H1 (cell line): ENCODE measurements at regions not wholly inside any gene's neighbourhood (a gene's known extent, or its start where the extent isn't known, plus 50 kb on each side); places are given as distances from the start of the nearest gene placed in this dataset.
"Not testable (repeated sequence)": the region's sequence is repeated elsewhere in the genome, so short reads cannot be mapped to it uniquely, and the experiment has no call there.

Source experiments
- CTCF ChIA-PET: fragments of 300-600 bp; sonication (Branson Sonifier 250); formaldehyde crosslinking; loops from one replicate; lab custom pipeline; 2021; ENCODE audit not compliant: partially characterized antibody; lab: Charles Lee
- POLR2A ChIA-PET: fragments of 300-600 bp; sonication (Branson Sonifier 250); formaldehyde crosslinking; loops from one replicate; lab custom pipeline; 2021; ENCODE audit warnings: inconsistent platforms; ENCODE audit not compliant: partially characterized antibody; lab: Charles Lee
- DNase-seq, 2 experiments: peaks; one replicate each; pipeline versions ENCODE4 v3.0.0 to v3.0.0-alpha.2; 2010 to 2022; ENCODE audit warnings: low spot score in 2 of 2, low read depth in 1 of 2, mixed read lengths in 1 of 2
- FAIRE-seq: peaks from 2 replicates; lab custom pipeline; 2011; peaks lifted over from hg19 to GRCh38; lab: Jason Lieb, UNC
- H2AFZ ChIP-seq: 2 replicates; pipeline ENCODE4 v1.8.1; 2012; ENCODE audit warnings: low read length, inconsistent platforms
- H2AK5ac ChIP-seq: 2 replicates; pipeline ENCODE4 v1.6.1; 2013; ENCODE audit warnings: low read depth, low read length
- H2BK120ac ChIP-seq: replicated peaks from 2 replicates; pipeline ENCODE3; 2013; ENCODE audit warnings: low read depth, low read length, inconsistent platforms
- H2BK12ac ChIP-seq: 2 replicates; pipeline ENCODE4 v1.6.1; 2013; ENCODE audit warnings: low read depth, low read length
- H2BK15ac ChIP-seq: 2 replicates; pipeline ENCODE4 v1.6.1; 2013; ENCODE audit warnings: low read length
- H2BK20ac ChIP-seq: 2 replicates; pipeline ENCODE4 v1.6.1; 2013; ENCODE audit warnings: low read length
- H2BK5ac ChIP-seq: 2 replicates; pipeline ENCODE4 v1.6.1; 2013; ENCODE audit warnings: low read depth, low read length
- H3K14ac ChIP-seq: 2 replicates; pipeline ENCODE4 v1.6.1; 2013; ENCODE audit warnings: inconsistent platforms; ENCODE audit not compliant: insufficient read length
- H3K18ac ChIP-seq: 2 replicates; pipeline ENCODE4 v1.6.1; 2013; ENCODE audit warnings: low read length; ENCODE audit errors: extremely low read depth
- H3K23ac ChIP-seq: 2 replicates; pipeline ENCODE4 v1.6.1; 2013; ENCODE audit warnings: inconsistent platforms; ENCODE audit not compliant: insufficient read length
- H3K23me2 ChIP-seq: 2 replicates; pipeline ENCODE4 v1.6.1; 2013; ENCODE audit warnings: low read depth, low read length
- H3K27ac ChIP-seq: 2 replicates; pipeline ENCODE4 v1.6.1; 2011; ENCODE audit warnings: low read depth, low read length, inconsistent platforms
- H3K27me3 ChIP-seq, 4 experiments: replicated peaks in 1 of 4; 1 replicate in 1 of 4; 2 replicates in 3 of 4; pipeline versions ENCODE4 v1.6.1 to v1.8.1; 2011 to 2013; ENCODE audit warnings: low read length in 3 of 4, mild to moderate bottlenecking in 3 of 4, inconsistent platforms in 2 of 4, mixed read lengths in 2 of 4, moderate library complexity in 1 of 4; ENCODE audit not compliant: control insufficient read depth in 3 of 4, insufficient read depth in 3 of 4; ENCODE audit errors: extremely low read depth in 1 of 4
- H3K36me3 ChIP-seq, 4 experiments: 2 replicates each; pipeline versions ENCODE4 v1.6.1 to v1.8.1; 2011 to 2013; ENCODE audit warnings: mild to moderate bottlenecking in 4 of 4, low read length in 3 of 4, moderate library complexity in 2 of 4, control low read depth in 1 of 4, inconsistent platforms in 1 of 4; ENCODE audit not compliant: insufficient read depth in 4 of 4, control insufficient read depth in 2 of 4
- H3K4ac ChIP-seq: replicated peaks from 2 replicates; pipeline ENCODE3; 2013; ENCODE audit warnings: low read length, low read depth, mixed read lengths, inconsistent platforms; ENCODE audit not compliant: insufficient read length
- H3K4me1 ChIP-seq, 4 experiments: replicated peaks in 1 of 4; 1 replicate in 1 of 4; 2 replicates in 3 of 4; pipeline versions ENCODE4 v1.6.1 to v1.8.1; 2011 to 2013; ENCODE audit warnings: low read length in 3 of 4, inconsistent platforms in 2 of 4, mixed read lengths in 1 of 4; ENCODE audit not compliant: insufficient read depth in 4 of 4, control insufficient read depth in 3 of 4
- H3K4me2 ChIP-seq, 2 experiments: 2 replicates each; pipeline versions ENCODE4 v1.6.1 to v1.8.1; 2011 to 2013; ENCODE audit warnings: low read depth in 2 of 2, low read length in 2 of 2, control low read depth in 1 of 2, inconsistent platforms in 1 of 2, mild to moderate bottlenecking in 1 of 2; ENCODE audit not compliant: insufficient read depth in 1 of 2
- H3K4me3 ChIP-seq, 4 experiments: fragments of 200-600, 300-600 bp in 1 of 4; sonication (generic), shearing (Covaris generic), sonication (Bioruptor Twin) in 1 of 4; 2 replicates each; pipeline versions ENCODE4 v1.5.1 to v1.8.1; 2011 to 2016; ENCODE audit warnings: low read length in 4 of 4, low read depth in 3 of 4, control low read depth in 2 of 4, inconsistent platforms in 2 of 4, mild to moderate bottlenecking in 2 of 4, mixed read lengths in 1 of 4, moderate library complexity in 1 of 4; ENCODE audit not compliant: insufficient read depth in 2 of 4; ENCODE audit errors: extremely low read depth in 1 of 4
- H3K56ac ChIP-seq: replicated peaks from 2 replicates; pipeline ENCODE3; 2013; ENCODE audit warnings: low read depth, mild to moderate bottlenecking, mixed read lengths, low read length, inconsistent platforms; ENCODE audit not compliant: insufficient read length
- H3K79me1 ChIP-seq: 2 replicates; pipeline ENCODE4 v1.6.1; 2013; ENCODE audit warnings: low read depth, low read length, control low read depth
- H3K79me2 ChIP-seq, 2 experiments: 2 replicates each; pipeline versions ENCODE4 v1.6.1 to v1.8.1; 2012 to 2013; ENCODE audit warnings: low read length in 2 of 2, mild to moderate bottlenecking in 2 of 2, inconsistent platforms in 1 of 2; ENCODE audit not compliant: insufficient read depth in 2 of 2, control insufficient read depth in 1 of 2
- H3K9ac ChIP-seq, 4 experiments: replicated peaks in 1 of 4; 1 replicate in 1 of 4; 2 replicates in 3 of 4; pipeline versions ENCODE4 v1.6.1 to v1.8.1; 2011 to 2013; ENCODE audit warnings: low read depth in 3 of 4, low read length in 3 of 4, control low read depth in 2 of 4, mild to moderate bottlenecking in 2 of 4, moderate library complexity in 2 of 4, inconsistent platforms in 1 of 4; ENCODE audit errors: extremely low read depth in 1 of 4
- H3K9me3 ChIP-seq, 2 experiments: 2 replicates each; pipeline versions ENCODE4 v1.6.1 to v1.8.1; 2012 to 2013; ENCODE audit warnings: mild to moderate bottlenecking in 2 of 2, moderate library complexity in 2 of 2, control low read depth in 1 of 2, inconsistent platforms in 1 of 2, low read depth in 1 of 2, low read length in 1 of 2, mixed read lengths in 1 of 2; ENCODE audit not compliant: insufficient read depth in 2 of 2
- H4K20me1 ChIP-seq, 2 experiments: replicated peaks in 1 of 2; 2 replicates each; pipeline versions ENCODE3 to v1.8.1; 2011 to 2013; ENCODE audit warnings: inconsistent platforms in 2 of 2, low read length in 2 of 2, mild to moderate bottlenecking in 1 of 2; ENCODE audit not compliant: insufficient read depth in 2 of 2, control insufficient read depth in 1 of 2
- H4K5ac ChIP-seq: 2 replicates; pipeline ENCODE4 v1.6.1; 2013; ENCODE audit warnings: low read length, low read depth, mixed read lengths, inconsistent platforms; ENCODE audit not compliant: insufficient read length
- H4K8ac ChIP-seq: 2 replicates; pipeline ENCODE4 v1.8.0; 2013; ENCODE audit warnings: mild to moderate bottlenecking, moderate library complexity, low read length, inconsistent platforms; ENCODE audit not compliant: insufficient read depth; ENCODE audit errors: extremely low read depth
- H4K91ac ChIP-seq: replicated peaks from 2 replicates; pipeline ENCODE3; 2013; ENCODE audit warnings: low read length, mixed read lengths, inconsistent platforms; ENCODE audit not compliant: insufficient read length
- SRF ChIP-seq: IDR thresholded peaks from 2 replicates; pipeline ENCODE4 v1.6.1; 2011; ENCODE audit warnings: mild to moderate bottlenecking, low read depth, low read length, moderate library complexity
- WGBS, 2 experiments: shearing (Covaris generic) in 1 of 2; methylation state at CpG; one replicate each; pipeline versions ENCODE4 v1.1.6 to v1.1.7; 2013 to 2015; ENCODE audit warnings: low lambda C conversion rate in 2 of 2, mixed read lengths in 2 of 2, inconsistent platforms in 1 of 2, low coverage in 1 of 2, missing lambda C conversion rate in 1 of 2; ENCODE audit not compliant: insufficient replicate concordance in 2 of 2, insufficient coverage in 1 of 2, insufficient read length in 1 of 2; ENCODE audit errors: extremely low coverage in 1 of 2, missing lambda C conversion rate in 1 of 2; 5-methylcytosine and 5-hydroxymethylcytosine counted together
- TF ChIP-seq, protein P1 (sequence below): IDR thresholded peaks from 2 replicates; pipeline ENCODE4 v1.6.1; 2012; ENCODE audit warnings: low read length, inconsistent platforms

DNA sequence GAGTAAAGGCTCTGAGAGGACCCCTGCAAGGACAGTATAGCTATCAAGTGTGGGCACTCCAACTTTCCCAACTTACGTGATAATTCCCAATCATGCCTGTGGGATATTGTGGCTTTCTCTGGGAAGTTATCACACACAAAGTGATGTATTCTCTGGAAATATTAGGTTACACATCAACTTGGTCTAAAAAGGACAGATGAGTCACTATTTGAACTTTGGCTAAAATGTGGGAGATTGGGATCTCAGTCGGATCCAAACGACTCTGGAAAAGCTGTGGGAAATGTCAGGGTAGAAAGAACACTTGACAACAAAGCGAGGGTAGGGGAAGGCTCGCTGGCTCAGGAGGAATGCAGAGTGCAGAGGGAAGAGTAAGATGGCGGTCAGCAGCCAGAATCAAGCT lies 1048.9 kb downstream of the BCL11B start (continued):
- TF ChIP-seq, protein P1, sequence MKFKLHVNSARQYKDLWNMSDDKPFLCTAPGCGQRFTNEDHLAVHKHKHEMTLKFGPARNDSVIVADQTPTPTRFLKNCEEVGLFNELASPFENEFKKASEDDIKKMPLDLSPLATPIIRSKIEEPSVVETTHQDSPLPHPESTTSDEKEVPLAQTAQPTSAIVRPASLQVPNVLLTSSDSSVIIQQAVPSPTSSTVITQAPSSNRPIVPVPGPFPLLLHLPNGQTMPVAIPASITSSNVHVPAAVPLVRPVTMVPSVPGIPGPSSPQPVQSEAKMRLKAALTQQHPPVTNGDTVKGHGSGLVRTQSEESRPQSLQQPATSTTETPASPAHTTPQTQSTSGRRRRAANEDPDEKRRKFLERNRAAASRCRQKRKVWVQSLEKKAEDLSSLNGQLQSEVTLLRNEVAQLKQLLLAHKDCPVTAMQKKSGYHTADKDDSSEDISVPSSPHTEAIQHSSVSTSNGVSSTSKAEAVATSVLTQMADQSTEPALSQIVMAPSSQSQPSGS, result no peak
- no peak for TF ChIP-seq SRF

- H3K4me2 ChIP-seq, POLR2A ChIA-PET: not testable (repeated sequence)
Measured at GRCh38 chr14:98223710-98224109, 1048.3 kb downstream of the BCL11B start.

More at GRCh38 chr14:98223710-98224109, 1048.3 kb downstream of the BCL11B start:
- not testable (repeated sequence) for H3K4ac ChIP-seq, H3K79me2 ChIP-seq, H3K23ac ChIP-seq, H3K4me1 ChIP-seq, H3K18ac ChIP-seq, H4K91ac ChIP-seq, H3K4me3 ChIP-seq, H3K27ac ChIP-seq, H3K56ac ChIP-seq, H3K23me2 ChIP-seq, H2BK12ac ChIP-seq, H2BK120ac ChIP-seq, H2AFZ ChIP-seq, H4K20me1 ChIP-seq, H3K79me1 ChIP-seq, H2BK5ac ChIP-seq, H3K14ac ChIP-seq, H2AK5ac ChIP-seq, H3K9ac ChIP-seq, H3K27me3 ChIP-seq, H2BK15ac ChIP-seq, H4K5ac ChIP-seq, H2BK20ac ChIP-seq, DNase-seq, H3K9me3 ChIP-seq, FAIRE-seq, H4K8ac ChIP-seq, H3K36me3 ChIP-seq
- CTCF ChIA-PET, result interaction anchor here (0.6 to 1.0 kb wide), 2 partner anchors 260 to 926 kb away, joined by 3 to 4 read pairs; no protein-coding TSS in a partner anchor
- 100% methylated on average over 3 of the region's 4 CpGs; no CpG with 5 or more reads in 1 of the 2 experiments for WGBS, 2 experiments
